ENCODE measurements at regions not wholly inside any gene's neighbourhood (a gene's known extent, or its start where the extent isn't known, plus 50 kb on each side); places are given as distances from the start of the nearest gene placed in this dataset.

DNA sequence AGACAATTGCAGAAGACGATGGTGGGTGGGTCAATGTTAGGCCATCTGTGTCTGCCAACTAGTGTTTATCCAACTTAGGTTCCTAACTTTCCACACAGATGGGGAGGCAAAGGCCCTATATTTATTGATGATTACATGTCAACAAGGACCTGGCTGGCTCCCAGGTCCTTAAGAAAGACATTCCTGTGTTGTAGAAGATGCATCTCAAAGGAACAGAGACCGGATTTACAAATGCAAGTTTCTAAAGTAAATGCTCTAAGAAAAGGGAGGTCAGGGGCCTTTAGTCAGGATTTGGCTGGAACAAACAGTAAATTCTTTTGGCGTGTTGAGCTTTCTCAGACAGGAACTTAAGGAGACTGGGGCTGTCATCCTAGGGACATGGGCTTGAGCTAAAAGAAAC, 175.0 kb downstream of the SH3BP4 start:
- no peak for TF ChIP-seq TCF7L2 (IDR thresholded peaks at IDR 0.05; ENCODE audit: low read depth, low read length)
- TF ChIP-seq, protein P1, sequence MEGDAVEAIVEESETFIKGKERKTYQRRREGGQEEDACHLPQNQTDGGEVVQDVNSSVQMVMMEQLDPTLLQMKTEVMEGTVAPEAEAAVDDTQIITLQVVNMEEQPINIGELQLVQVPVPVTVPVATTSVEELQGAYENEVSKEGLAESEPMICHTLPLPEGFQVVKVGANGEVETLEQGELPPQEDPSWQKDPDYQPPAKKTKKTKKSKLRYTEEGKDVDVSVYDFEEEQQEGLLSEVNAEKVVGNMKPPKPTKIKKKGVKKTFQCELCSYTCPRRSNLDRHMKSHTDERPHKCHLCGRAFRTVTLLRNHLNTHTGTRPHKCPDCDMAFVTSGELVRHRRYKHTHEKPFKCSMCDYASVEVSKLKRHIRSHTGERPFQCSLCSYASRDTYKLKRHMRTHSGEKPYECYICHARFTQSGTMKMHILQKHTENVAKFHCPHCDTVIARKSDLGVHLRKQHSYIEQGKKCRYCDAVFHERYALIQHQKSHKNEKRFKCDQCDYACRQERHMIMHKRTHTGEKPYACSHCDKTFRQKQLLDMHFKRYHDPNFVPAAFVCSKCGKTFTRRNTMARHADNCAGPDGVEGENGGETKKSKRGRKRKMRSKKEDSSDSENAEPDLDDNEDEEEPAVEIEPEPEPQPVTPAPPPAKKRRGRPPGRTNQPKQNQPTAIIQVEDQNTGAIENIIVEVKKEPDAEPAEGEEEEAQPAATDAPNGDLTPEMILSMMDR (IDR thresholded peaks at IDR 0.05), result no peak
- TF ChIP-seq POLR2AphosphoS5 (IDR thresholded peaks at IDR 0.05; ENCODE audit: low read depth, low read length), result no peak
